ENCODE measurements at regions not wholly inside any gene's neighbourhood (a gene's known extent, or its start where the extent isn't known, plus 50 kb on each side); places are given as distances from the start of the nearest gene placed in this dataset.

GRCh38 chr6:113595911-113596376 lies 261.2 kb upstream of the MARCKS start:
- TF ChIP-seq POLR2A (IDR thresholded peaks at IDR 0.05) (no peak), POLR2AphosphoS5 (IDR thresholded peaks at IDR 0.05) (no peak)
- TF ChIP-seq, protein P1, sequence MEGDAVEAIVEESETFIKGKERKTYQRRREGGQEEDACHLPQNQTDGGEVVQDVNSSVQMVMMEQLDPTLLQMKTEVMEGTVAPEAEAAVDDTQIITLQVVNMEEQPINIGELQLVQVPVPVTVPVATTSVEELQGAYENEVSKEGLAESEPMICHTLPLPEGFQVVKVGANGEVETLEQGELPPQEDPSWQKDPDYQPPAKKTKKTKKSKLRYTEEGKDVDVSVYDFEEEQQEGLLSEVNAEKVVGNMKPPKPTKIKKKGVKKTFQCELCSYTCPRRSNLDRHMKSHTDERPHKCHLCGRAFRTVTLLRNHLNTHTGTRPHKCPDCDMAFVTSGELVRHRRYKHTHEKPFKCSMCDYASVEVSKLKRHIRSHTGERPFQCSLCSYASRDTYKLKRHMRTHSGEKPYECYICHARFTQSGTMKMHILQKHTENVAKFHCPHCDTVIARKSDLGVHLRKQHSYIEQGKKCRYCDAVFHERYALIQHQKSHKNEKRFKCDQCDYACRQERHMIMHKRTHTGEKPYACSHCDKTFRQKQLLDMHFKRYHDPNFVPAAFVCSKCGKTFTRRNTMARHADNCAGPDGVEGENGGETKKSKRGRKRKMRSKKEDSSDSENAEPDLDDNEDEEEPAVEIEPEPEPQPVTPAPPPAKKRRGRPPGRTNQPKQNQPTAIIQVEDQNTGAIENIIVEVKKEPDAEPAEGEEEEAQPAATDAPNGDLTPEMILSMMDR (IDR thresholded peaks at IDR 0.05) = no peak
